ENCODE measurements at regions not wholly inside any gene's neighbourhood (a gene's known extent, or its start where the extent isn't known, plus 50 kb on each side); places are given as distances from the start of the nearest gene placed in this dataset.

- DNase-seq (ENCODE audit: low spot score): no peak
These were observed 134.6 kb downstream of the VRK1 start for GRCh38 chr14:96931751-96932150.

DNA sequence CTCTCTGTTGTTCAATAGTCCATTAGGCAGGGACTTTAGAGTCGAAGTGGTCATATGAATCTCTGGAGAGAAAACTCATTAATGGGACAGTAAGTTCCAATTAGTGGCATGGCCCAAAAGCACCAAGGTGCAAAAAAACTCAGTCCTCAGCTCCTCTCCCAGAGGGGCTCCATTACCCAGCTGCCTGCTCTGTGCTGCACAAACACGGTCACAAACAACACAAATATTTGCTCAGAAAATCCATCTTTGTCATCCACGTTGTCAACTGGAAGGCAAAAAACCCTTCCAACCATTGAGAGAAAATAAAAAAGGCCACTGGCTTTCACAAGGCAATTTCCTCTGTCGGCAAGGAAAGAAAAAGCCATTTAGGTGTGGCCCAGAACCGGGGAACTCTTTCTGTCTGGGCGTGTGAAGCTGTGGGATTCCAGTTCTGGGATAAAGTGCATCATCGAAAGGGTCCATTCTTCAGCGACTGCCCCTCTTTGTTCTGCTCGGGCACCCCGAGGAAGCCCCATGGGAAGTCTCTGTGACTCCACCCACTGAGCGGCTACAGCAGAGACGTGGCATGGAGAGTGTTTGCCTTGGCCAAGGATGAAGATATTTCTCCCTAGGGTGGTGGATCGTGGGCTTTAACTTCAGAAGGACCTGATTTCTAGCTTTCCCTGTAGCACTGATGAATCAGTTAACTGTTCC, 137.6 kb downstream of the VRK1 start:
- no peak for DNase-seq (ENCODE audit: low spot score)

DNA sequence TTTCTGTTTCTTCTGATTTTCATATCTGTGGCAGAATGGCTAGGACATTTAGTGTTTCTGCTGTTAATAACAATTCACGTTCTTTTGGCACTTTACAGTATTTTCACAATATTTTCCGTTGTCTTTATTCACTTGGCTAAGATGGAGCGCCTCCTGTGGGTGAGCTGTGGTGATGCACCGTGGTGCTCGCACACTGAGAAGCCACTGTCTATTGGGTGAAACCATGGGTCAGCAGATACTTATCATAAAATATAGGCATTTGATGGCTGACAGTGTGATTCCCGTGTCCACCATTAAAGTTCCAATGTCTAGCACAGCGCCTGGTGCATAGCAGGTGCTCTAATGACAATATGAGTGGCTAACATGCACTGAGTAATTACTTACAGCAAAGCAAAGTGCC, 141.8 kb downstream of the VRK1 start:
- no peak for DNase-seq (ENCODE audit: low spot score)

- no peak for DNase-seq (ENCODE audit: low spot score)
These were observed 142.8 kb downstream of the VRK1 start for GRCh38 chr14:96940009-96940408.

GRCh38 chr14:96944297-96944696, 147.1 kb downstream of the VRK1 start:
- DNase-seq (ENCODE audit: low spot score): no peak

DNA sequence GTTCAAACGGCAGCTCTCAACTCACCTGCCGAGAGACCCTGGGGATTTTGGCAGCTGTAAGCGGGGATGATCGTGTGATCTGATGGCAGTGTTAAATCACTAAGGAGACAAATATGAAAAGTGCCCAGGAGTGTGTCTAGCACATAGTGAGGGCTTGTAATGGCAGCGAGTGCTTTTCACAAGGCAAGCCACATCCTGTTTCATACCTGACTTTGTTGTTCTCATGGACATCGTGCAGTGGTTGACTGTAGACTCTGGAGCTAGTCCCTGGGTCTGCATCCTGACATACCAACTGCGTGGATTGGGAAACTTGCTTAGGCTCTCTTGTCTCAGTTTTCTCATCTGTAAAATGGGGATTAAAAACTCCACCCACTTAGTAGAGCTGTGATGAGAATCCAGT, 148.5 kb downstream of the VRK1 start:
- DNase-seq (ENCODE audit: low spot score): no peak

DNA sequence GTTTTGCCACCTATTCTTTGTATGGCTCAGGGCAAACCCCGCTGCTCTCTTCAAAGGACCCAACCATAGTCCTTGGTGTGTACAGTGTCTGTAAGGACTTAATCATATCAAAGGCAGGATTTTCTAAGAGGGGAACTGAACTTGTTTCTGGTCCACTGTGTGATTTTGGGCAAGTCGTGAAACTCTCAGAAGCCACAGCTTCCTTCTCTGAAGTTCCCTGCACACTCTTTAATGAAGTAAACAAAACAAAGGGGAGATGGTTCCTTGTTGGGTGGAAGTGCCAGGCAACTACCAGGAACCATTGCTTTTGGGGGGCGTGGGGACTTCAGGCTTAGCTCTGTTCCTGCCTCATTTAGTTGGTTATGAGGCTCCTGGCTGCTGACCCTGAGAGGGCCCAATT, 152.4 kb downstream of the VRK1 start:
- no peak for DNase-seq (ENCODE audit: low spot score)

DNA sequence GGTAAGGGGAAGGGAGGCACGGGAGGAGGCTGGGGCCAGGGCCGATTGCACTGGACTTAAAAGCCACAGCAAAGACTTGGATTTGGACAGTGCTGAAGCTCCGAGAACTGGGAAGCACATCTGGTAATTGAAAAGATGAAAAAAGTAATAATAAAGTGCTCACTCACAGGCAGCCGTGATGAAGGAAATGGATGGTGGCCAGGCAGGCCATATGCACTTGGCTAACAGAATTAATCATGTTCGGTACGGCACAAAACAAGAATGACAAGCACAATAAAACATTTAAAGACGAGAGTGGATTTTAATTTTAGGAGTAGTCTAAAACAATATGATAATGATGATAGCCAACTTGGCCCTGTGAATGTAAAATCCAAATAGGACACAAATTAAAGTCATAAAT, 154.3 kb downstream of the VRK1 start:
- DNase-seq (ENCODE audit: low spot score): no peak

- no peak for DNase-seq (ENCODE audit: low spot score)
These were observed 156.1 kb downstream of the VRK1 start for GRCh38 chr14:96953087-96953874.

DNA sequence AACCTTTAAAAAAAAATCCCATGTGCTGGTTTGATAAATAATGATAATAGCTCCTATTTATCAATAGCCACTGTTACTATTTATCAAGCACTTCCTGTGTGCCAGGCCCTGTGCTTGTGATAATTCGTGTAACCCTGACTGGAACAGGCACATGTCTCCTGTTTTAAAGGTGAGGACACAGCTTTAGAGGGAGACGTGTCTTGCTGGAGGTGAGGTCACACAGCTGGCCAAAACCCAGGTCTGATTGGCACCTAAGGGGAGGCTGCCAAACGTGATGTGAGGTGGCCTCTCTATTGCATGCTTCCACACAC, 156.6 kb downstream of the VRK1 start:
- no peak for DNase-seq (ENCODE audit: low spot score)

DNA sequence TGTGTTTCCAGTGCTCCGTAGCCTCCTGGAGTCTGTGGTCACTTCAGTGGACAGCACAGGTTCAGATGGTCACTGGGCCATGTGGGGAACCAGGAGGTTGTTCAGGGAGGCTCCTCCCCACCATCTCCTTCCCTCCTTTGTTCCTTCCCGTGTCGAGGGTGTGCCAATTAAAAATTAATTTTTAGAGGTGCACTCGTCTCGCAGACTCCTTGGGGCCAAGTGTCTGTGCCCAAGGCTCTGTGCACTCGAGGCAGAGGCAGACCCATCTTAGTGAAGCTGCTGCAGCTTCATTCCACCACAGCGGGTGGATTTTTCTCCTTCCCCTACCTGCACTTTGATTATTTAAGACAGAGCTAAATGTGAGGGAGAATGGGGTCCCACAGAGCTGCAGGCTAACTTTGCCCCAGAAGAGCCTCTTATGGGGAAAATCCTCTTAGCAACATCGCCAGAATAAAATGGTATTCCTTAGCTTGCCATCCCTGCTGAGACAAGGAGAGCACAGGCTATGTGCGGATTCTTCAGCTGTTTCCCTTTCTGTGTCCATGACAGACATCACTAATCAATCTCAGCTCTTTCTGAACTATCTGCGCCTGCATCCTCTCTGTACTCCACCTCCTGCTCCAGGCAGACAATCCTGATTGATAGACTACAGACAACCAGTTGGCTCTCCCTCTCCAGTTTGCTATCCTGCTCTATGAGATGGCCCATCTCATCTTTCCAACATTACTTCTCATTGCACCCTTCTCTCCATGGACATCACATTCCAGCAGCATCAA, 159.5 kb downstream of the VRK1 start:
- no peak for DNase-seq (ENCODE audit: low spot score)

DNA sequence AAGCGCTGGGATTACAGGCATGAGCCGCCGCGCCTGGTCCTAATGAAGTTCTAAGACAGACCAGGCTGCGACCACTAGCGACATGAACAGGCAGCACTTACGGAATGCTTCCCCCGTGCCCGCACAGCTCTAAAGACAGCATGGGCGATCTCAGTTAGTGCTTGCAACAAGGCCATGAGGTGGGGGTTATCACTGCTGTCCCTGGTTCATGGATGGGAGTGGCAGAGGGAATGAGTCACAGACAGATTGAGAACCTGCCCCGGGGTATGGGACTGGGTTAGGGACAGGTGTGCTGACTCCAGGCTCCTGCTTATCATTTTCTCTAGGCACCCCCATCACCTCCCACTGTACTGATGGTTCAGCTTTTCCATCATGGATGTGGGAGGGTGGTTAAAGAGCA, 160.9 kb downstream of the VRK1 start:
- DNase-seq (ENCODE audit: low spot score): no peak

GRCh38 chr14:96959992-96960391, 162.8 kb downstream of the VRK1 start:
- no peak for DNase-seq (ENCODE audit: low spot score)

DNA sequence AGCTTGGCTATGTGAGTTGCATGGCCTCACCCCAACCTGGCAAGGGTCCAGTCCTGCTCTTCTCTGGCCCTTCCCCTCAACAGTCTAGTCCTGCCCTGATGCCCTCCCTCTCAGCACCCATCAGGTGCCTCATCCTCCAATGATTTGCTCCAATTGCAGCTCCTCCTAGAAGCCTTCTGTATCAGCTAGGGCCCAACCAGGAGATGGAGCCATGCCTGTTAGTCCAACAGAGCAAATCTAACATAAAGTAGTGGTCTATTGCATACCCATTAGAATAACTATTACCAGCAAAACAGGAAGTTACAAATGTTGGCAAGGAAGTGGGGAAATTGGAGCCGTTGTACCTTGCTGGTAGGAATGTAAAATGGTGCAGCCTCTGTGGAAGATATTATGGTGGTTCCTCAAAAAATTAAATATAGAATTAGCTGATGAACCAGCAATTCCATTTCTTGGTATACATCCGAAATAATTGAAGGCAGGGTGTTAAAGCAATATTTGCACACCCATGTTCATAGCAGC, 163.5 kb downstream of the VRK1 start:
- no peak for DNase-seq (ENCODE audit: low spot score)

- DNase-seq (ENCODE audit: low spot score): no peak
These were observed 164.7 kb downstream of the VRK1 start for GRCh38 chr14:96961895-96962294.

GRCh38 chr14:96962337-96962736, 165.2 kb downstream of the VRK1 start:
- DNase-seq (ENCODE audit: low spot score): no peak

GRCh38 chr14:96964726-96965415, 167.7 kb downstream of the VRK1 start:
- DNase-seq (ENCODE audit: low spot score): no peak

DNA sequence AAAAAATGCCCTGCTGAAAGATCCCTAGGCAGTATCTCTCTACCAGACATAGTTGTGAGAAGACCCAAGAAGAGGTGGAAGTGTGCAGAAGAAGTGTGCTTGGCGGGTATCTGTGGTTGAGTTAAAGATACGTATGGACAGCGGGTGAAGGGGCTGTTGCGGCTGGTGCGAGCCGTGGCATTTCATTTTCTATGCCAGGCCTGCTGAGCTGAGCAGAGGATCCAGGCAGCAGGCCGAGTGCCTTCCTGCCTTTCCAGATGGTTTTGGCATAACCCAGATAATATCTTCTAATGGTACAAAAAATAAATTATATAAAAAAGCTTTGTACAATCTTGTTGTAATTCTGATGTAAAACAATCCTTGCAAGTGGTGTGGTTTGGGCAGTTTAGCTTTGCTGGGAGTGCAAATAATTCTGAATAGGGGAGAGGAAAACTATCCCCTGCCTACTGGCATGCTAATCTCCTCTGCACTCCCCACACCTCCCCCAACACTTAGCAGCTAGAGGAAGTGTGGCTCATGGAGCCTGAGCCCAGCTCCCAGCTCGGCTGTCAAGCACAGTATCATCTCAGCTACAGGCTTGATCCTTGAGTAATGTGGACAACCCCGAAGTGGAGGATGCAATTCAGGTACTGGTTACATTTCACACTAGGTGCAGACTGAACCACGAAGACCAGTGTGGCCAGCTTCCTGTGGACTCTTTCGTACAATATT, 168.9 kb downstream of the VRK1 start:
- DNase-seq (ENCODE audit: low spot score): no peak

DNA sequence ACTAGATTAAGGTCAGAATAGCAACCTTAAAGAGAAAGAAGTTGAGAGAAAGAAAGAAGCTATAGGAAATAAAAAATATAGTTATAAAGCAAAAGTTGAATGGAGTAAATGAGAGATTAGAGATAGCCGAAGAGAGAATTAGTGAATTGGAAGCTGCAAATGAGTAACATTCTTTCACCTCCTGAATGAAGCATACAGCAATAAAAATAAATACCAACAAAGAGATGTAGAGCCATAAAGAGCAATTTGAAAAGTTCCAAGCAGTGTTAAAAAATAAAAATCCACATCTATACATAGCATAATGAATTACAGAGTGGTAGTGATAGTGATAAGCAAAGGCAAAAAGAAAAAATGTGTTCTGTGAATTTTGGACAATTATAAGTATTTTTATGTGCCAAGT, 177.9 kb downstream of the VRK1 start:
- DNase-seq (ENCODE audit: low spot score): no peak

- no peak for DNase-seq (ENCODE audit: low spot score)
These were observed 181.5 kb downstream of the VRK1 start for GRCh38 chr14:96978525-96979272.

GRCh38 chr14:96979611-96980074, 182.5 kb downstream of the VRK1 start:
- no peak for DNase-seq (ENCODE audit: low spot score)
